ENCODE measurements at regions not wholly inside any gene's neighbourhood (a gene's known extent, or its start where the extent isn't known, plus 50 kb on each side); places are given as distances from the start of the nearest gene placed in this dataset.

DNA sequence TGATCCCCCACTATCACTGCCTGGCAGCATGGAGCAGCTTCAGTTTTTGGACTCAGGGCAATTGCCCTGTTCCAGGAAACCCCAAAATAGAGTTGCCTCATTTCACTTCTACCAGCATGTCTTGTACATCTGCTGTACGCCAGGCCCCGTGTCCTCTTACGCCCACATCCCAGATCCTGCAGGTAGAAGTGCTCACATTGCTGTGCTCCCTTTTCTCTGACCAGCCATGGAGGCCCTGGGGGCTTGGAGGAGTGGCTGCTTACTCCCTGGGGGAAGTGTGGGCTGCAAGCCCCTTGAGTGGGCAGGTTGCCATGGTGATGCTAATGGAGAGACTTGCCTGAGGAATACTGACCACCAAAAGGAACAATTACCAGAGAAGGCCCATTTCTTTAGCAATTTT lies 55.6 kb upstream of the KCNIP1 start:
- TF ChIP-seq RFX7 (CRISPR knock-in tag; IDR thresholded peaks at IDR 0.05) (no peak), CREM (IDR thresholded peaks at IDR 0.05; ENCODE audit: low read depth) (no peak), ZNF263 (CRISPR knock-in tag; IDR thresholded peaks at IDR 0.05; ENCODE audit: borderline replicate concordance) (no peak), BACH1 (tag; IDR thresholded peaks at IDR 0.05) (no peak), DACH1 (IDR thresholded peaks at IDR 0.05; ENCODE audit: partially characterized antibody) (no peak), ZNF551 (CRISPR knock-in tag; IDR thresholded peaks at IDR 0.05) (no peak), NFE2 (IDR thresholded peaks at IDR 0.05; ENCODE audit: low read depth) (no peak), ZBTB7A (IDR thresholded peaks at IDR 0.05; ENCODE audit: borderline replicate concordance, control insufficient read depth, low read depth, low read length) (no peak), NFIC (IDR thresholded peaks at IDR 0.05) (no peak), RFX5 (IDR thresholded peaks at IDR 0.05; ENCODE audit: low read depth, low read length) (no peak), EZH2 (IDR thresholded peaks at IDR 0.05; ENCODE audit: borderline replicate concordance, low read depth, low read length) (no peak)
- TF ChIP-seq, protein P1, sequence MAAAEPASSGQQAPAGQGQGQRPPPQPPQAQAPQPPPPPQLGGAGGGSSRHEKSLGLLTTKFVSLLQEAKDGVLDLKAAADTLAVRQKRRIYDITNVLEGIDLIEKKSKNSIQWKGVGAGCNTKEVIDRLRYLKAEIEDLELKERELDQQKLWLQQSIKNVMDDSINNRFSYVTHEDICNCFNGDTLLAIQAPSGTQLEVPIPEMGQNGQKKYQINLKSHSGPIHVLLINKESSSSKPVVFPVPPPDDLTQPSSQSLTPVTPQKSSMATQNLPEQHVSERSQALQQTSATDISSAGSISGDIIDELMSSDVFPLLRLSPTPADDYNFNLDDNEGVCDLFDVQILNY (CRISPR knock-in tag; IDR thresholded peaks at IDR 0.05), result no peak
- TF ChIP-seq, protein P2, sequence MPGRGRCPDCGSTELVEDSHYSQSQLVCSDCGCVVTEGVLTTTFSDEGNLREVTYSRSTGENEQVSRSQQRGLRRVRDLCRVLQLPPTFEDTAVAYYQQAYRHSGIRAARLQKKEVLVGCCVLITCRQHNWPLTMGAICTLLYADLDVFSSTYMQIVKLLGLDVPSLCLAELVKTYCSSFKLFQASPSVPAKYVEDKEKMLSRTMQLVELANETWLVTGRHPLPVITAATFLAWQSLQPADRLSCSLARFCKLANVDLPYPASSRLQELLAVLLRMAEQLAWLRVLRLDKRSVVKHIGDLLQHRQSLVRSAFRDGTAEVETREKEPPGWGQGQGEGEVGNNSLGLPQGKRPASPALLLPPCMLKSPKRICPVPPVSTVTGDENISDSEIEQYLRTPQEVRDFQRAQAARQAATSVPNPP (IDR thresholded peaks at IDR 0.05; ENCODE audit: borderline replicate concordance, insufficient read depth, insufficient read length), result no peak
- TF ChIP-seq, protein P3, sequence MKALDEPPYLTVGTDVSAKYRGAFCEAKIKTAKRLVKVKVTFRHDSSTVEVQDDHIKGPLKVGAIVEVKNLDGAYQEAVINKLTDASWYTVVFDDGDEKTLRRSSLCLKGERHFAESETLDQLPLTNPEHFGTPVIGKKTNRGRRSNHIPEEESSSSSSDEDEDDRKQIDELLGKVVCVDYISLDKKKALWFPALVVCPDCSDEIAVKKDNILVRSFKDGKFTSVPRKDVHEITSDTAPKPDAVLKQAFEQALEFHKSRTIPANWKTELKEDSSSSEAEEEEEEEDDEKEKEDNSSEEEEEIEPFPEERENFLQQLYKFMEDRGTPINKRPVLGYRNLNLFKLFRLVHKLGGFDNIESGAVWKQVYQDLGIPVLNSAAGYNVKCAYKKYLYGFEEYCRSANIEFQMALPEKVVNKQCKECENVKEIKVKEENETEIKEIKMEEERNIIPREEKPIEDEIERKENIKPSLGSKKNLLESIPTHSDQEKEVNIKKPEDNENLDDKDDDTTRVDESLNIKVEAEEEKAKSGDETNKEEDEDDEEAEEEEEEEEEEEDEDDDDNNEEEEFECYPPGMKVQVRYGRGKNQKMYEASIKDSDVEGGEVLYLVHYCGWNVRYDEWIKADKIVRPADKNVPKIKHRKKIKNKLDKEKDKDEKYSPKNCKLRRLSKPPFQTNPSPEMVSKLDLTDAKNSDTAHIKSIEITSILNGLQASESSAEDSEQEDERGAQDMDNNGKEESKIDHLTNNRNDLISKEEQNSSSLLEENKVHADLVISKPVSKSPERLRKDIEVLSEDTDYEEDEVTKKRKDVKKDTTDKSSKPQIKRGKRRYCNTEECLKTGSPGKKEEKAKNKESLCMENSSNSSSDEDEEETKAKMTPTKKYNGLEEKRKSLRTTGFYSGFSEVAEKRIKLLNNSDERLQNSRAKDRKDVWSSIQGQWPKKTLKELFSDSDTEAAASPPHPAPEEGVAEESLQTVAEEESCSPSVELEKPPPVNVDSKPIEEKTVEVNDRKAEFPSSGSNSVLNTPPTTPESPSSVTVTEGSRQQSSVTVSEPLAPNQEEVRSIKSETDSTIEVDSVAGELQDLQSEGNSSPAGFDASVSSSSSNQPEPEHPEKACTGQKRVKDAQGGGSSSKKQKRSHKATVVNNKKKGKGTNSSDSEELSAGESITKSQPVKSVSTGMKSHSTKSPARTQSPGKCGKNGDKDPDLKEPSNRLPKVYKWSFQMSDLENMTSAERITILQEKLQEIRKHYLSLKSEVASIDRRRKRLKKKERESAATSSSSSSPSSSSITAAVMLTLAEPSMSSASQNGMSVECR (CRISPR knock-in tag; IDR thresholded peaks at IDR 0.05), result no peak

All from K562 (cell line).